ENCODE measurements at regions not wholly inside any gene's neighbourhood (a gene's known extent, or its start where the extent isn't known, plus 50 kb on each side); places are given as distances from the start of the nearest gene placed in this dataset.
A peak's percentile ranks its signal among the peaks of the same experiment; 100 is the strongest.

- 82 to 90% methylated on average over 1 of the region's 1 CpG for WGBS, 2 donors
Observed at GRCh38 chr11:10913075-10913474, 55.2 kb upstream of the ZBED5 start.

GRCh38 chr11:10911907-10912306, 54.1 kb upstream of the ZBED5 start:
- ATAC-seq (ENCODE audit: insufficient read depth, low FRiP score), result no peak
- TF ChIP-seq CTCF (IDR thresholded peaks at IDR 0.05; ENCODE audit: control extremely low read depth, extremely low read depth), result no peak
- H3K9ac ChIP-seq (ENCODE audit: insufficient read depth in 1 of 2, low read length in 2 of 2), result no peak overlapping the region
- H3K27me3 ChIP-seq (ENCODE audit: control insufficient read depth in 3 of 3, insufficient read depth in 3 of 3, low read length in 2 of 3), result no peaks in the 10 kb centered on the region
- no peak overlapping the region for H3K4me3 ChIP-seq
- WGBS, 2 donors, result 46 to 76% methylated on average over 7 of the region's 7 CpGs
- H3K27ac ChIP-seq (ENCODE audit: low read depth in 1 of 2, low read length in 1 of 2), result no peak overlapping the region
- H3K4me1 ChIP-seq (ENCODE audit: control insufficient read depth in 5 of 5, insufficient read depth in 5 of 5, low read length in 5 of 5), result peaks cover 0 to 11% (median 0%) of the 10 kb centered on the region in 5 donors
- no peaks in the 10 kb centered on the region for H3K36me3 ChIP-seq (ENCODE audit: control insufficient read depth in 4 of 4, insufficient read depth in 4 of 4, low read length in 4 of 4)
- DNase-seq, result no peak
- H3K9me3 ChIP-seq (ENCODE audit: control insufficient read depth in 4 of 4, insufficient read depth in 3 of 4, low read length in 3 of 4), result no peaks in the 10 kb centered on the region

More at GRCh38 chr11:10913075-10913474, 55.2 kb upstream of the ZBED5 start:
- DNase-seq, result no peak
- Histone ChIP-seq H3K27ac (ENCODE audit: low read depth in 1 of 2, low read length in 1 of 2) (peak overlapping the region in 1 of 2 donors; percentile 24), H3K4me3 (no peak overlapping the region), H3K9me3 (ENCODE audit: control insufficient read depth in 4 of 4, insufficient read depth in 3 of 4, low read length in 3 of 4) (peaks cover 0 to 2% (median 0%) of the 10 kb centered on the region in 4 donors), H3K36me3 (ENCODE audit: control insufficient read depth in 4 of 4, insufficient read depth in 4 of 4, low read length in 4 of 4) (no peaks in the 10 kb centered on the region), H3K4me1 (ENCODE audit: control insufficient read depth in 5 of 5, insufficient read depth in 5 of 5, low read length in 5 of 5) (peaks cover 0 to 11% (median 0%) of the 10 kb centered on the region in 5 donors), H3K9ac (ENCODE audit: insufficient read depth in 1 of 2, low read length in 2 of 2) (no peak overlapping the region), H3K27me3 (ENCODE audit: control insufficient read depth in 3 of 3, insufficient read depth in 3 of 3, low read length in 2 of 3) (no peaks in the 10 kb centered on the region)
- no peak for TF ChIP-seq CTCF (IDR thresholded peaks at IDR 0.05; ENCODE audit: control extremely low read depth, extremely low read depth)
- no peak for ATAC-seq (ENCODE audit: insufficient read depth, low FRiP score)

GRCh38 chr11:10909141-10909883, 51.5 kb upstream of the ZBED5 start:
- peaks cover 0 to 16% (median 0%) of the 10 kb centered on the region in 5 donors for H3K4me1 ChIP-seq (ENCODE audit: control insufficient read depth in 5 of 5, insufficient read depth in 5 of 5, low read length in 5 of 5)
- no peak overlapping the region for H3K27ac ChIP-seq (ENCODE audit: low read depth in 1 of 2, low read length in 1 of 2)
- WGBS, 2 donors, result 79 to 82% methylated on average over 8 of the region's 8 CpGs
- DNase-seq, result no peak
- TF ChIP-seq CTCF (IDR thresholded peaks at IDR 0.05; ENCODE audit: control extremely low read depth, extremely low read depth), result no peak
- no peaks in the 10 kb centered on the region for H3K9me3 ChIP-seq (ENCODE audit: control insufficient read depth in 4 of 4, insufficient read depth in 3 of 4, low read length in 3 of 4)
- no peak overlapping the region for H3K9ac ChIP-seq (ENCODE audit: insufficient read depth in 1 of 2, low read length in 2 of 2)
- no peaks in the 10 kb centered on the region for H3K36me3 ChIP-seq (ENCODE audit: control insufficient read depth in 4 of 4, insufficient read depth in 4 of 4, low read length in 4 of 4)
- no peak overlapping the region for H3K4me3 ChIP-seq
- ATAC-seq (ENCODE audit: insufficient read depth, low FRiP score), result no peak
- H3K27me3 ChIP-seq (ENCODE audit: control insufficient read depth in 3 of 3, insufficient read depth in 3 of 3, low read length in 2 of 3), result no peaks in the 10 kb centered on the region

Data from lung (tissue), 11 donors.